Right ventricle myocardium inferior (tissue), 1 donor: ENCODE measurements at regions not wholly inside any gene's neighbourhood (a gene's known extent, or its start where the extent isn't known, plus 50 kb on each side); places are given as distances from the start of the nearest gene placed in this dataset.
A peak's percentile ranks its signal among the peaks of the same experiment; 100 is the strongest.

Experiments used
- ATAC-seq: fragments of 200-7000 bp; cut with Tn5 transposase; one replicate; pipeline ENCODE4 v1.9.1; 2020; ENCODE audit warnings: mild to moderate bottlenecking, moderate library complexity
- DNase-seq: peaks from one replicate; pipeline ENCODE4 v3.0.0; 2021; ENCODE audit errors: missing footprints
- intact Hi-C: fragments of 100-400 bp; cut with DNase I; formaldehyde crosslinking; loops from one replicate; pipeline ENCODE4 v1.11.0; 2022
- donor health status: DM: no; HTN: yes; CAD: no; lungs with severe emphysema.

GRCh38 chr3:72411843-72412242 is 436.4 kb downstream of the SHQ1 start:
- no peak for ATAC-seq
- DNase-seq: no peak
- intact Hi-C loops: no loop called here

- DNase-seq: no peak
- no peak for ATAC-seq
- intact Hi-C loops: no loop called here
Measured at GRCh38 chr3:72411126-72411525, 437.1 kb downstream of the SHQ1 start.

GRCh38 chr3:72408983-72409779 is 439.1 kb downstream of the SHQ1 start:
- no peak for ATAC-seq
- DNase-seq: no peak
- intact Hi-C loops: no loop called here

- DNase-seq (no peak), ATAC-seq (no peak)
- intact Hi-C loops: no loop called here
Measured at GRCh38 chr3:72407766-72408165, 440.5 kb downstream of the SHQ1 start.

GRCh38 chr3:72405943-72406566 is 442.2 kb downstream of the SHQ1 start:
- no peak for DNase-seq
- ATAC-seq: peak; percentile 71
- intact Hi-C loops: no loop called here

GRCh38 chr3:72401005-72401545 is 447.2 kb downstream of the SHQ1 start:
- DNase-seq: no peak
- no peak for ATAC-seq
- intact Hi-C loops: no loop called here

GRCh38 chr3:72398781-72399180 is 449.5 kb downstream of the SHQ1 start:
- no peak for ATAC-seq
- intact Hi-C loops: no loop called here
- DNase-seq: no peak

- DNase-seq (no peak), ATAC-seq (no peak)
- intact Hi-C loops: no loop called here
Measured at GRCh38 chr3:72397586-72397985, 450.7 kb downstream of the SHQ1 start.

- DNase-seq (no peak), ATAC-seq (no peak)
- intact Hi-C loops: no loop called here
Measured at GRCh38 chr3:72396899-72397298, 451.3 kb downstream of the SHQ1 start.

- intact Hi-C loops: no loop called here
- ATAC-seq (no peak), DNase-seq (no peak)
Measured at GRCh38 chr3:72395776-72396311, 452.4 kb downstream of the SHQ1 start.

GRCh38 chr3:72393455-72393854 is 454.8 kb downstream of the SHQ1 start:
- DNase-seq (no peak), ATAC-seq (no peak)
- intact Hi-C loops: no loop called here

GRCh38 chr3:72391659-72392058 is 456.6 kb downstream of the SHQ1 start:
- intact Hi-C loops: no loop called here
- no peak for ATAC-seq
- no peak for DNase-seq

- intact Hi-C loops: no loop called here
- no peak for DNase-seq
- ATAC-seq: no peak
Measured at GRCh38 chr3:72390841-72391240, 457.4 kb downstream of the SHQ1 start.

- no peak for ATAC-seq
- intact Hi-C loops: no loop called here
- DNase-seq: no peak
Measured at GRCh38 chr3:72388644-72389043, 459.6 kb downstream of the SHQ1 start.

GRCh38 chr3:72388117-72388516 is 460.1 kb downstream of the SHQ1 start:
- intact Hi-C loops: no loop called here
- DNase-seq: no peak
- ATAC-seq: no peak

GRCh38 chr3:72386327-72387000 is 461.8 kb downstream of the SHQ1 start:
- ATAC-seq: no peak
- no peak for DNase-seq
- intact Hi-C loops: no loop called here

- no peak for ATAC-seq
- no peak for DNase-seq
- intact Hi-C loops: no loop called here
Measured at GRCh38 chr3:72385167-72385566, 463.1 kb downstream of the SHQ1 start.

- no peak for ATAC-seq
- DNase-seq: no peak
- intact Hi-C loops: no loop called here
Measured at GRCh38 chr3:72384602-72385001, 463.6 kb downstream of the SHQ1 start.

- intact Hi-C loops: no loop called here
- ATAC-seq (no peak), DNase-seq (no peak)
Measured at GRCh38 chr3:72383883-72384282, 464.4 kb downstream of the SHQ1 start.

- ATAC-seq: no peak
- DNase-seq: no peak
- intact Hi-C loops: no loop called here
Measured at GRCh38 chr3:72383230-72383629, 465.0 kb downstream of the SHQ1 start.
